ENCODE measurements at regions not wholly inside any gene's neighbourhood (a gene's known extent, or its start where the extent isn't known, plus 50 kb on each side); places are given as distances from the start of the nearest gene placed in this dataset.

- DNase-seq (ENCODE audit: low read depth), result no peak
These were observed 56.6 kb upstream of the C4orf54 start for GRCh38 chr4:99714179-99714578.

GRCh38 chr4:99712530-99712929 is 54.9 kb upstream of the C4orf54 start:
- DNase-seq (ENCODE audit: low read depth), result no peak

GRCh38 chr4:99712099-99712498 is 54.5 kb upstream of the C4orf54 start:
- DNase-seq (ENCODE audit: low read depth), result no peak

- DNase-seq (ENCODE audit: low read depth), result no peak
These were observed 54.0 kb upstream of the C4orf54 start for GRCh38 chr4:99711657-99712056.

- no peak for DNase-seq (ENCODE audit: low read depth)
These were observed 53.2 kb upstream of the C4orf54 start for GRCh38 chr4:99710681-99711345.

GRCh38 chr4:99710020-99710419 is 52.4 kb upstream of the C4orf54 start:
- no peak for DNase-seq (ENCODE audit: low read depth)

- no peak for DNase-seq (ENCODE audit: low read depth)
These were observed 50.9 kb upstream of the C4orf54 start for GRCh38 chr4:99708551-99708950.
